ENCODE measurements at regions not wholly inside any gene's neighbourhood (a gene's known extent, or its start where the extent isn't known, plus 50 kb on each side); places are given as distances from the start of the nearest gene placed in this dataset.
A peak's percentile ranks its signal among the peaks of the same experiment; 100 is the strongest.

- H3K27ac ChIP-seq (ENCODE audit: low read depth, low read length): peak overlapping the region; percentile 99
- Mint-ChIP-seq H3K36me3 (ENCODE audit: low read depth, unreplicated experiment) (no peaks in the 10 kb centered on the region), H3K27ac (ENCODE audit: unreplicated experiment) (peak overlapping the region; percentile 85), H3K9me3 (ENCODE audit: unreplicated experiment) (no peaks in the 10 kb centered on the region), H3K4me3 (ENCODE audit: unreplicated experiment) (peak overlapping the region; percentile 2), H3K4me1 (ENCODE audit: low read depth, unreplicated experiment) (peaks cover 53% of the 10 kb centered on the region), H3K27me3 (ENCODE audit: low read depth, unreplicated experiment) (no peaks in the 10 kb centered on the region)
- no peak overlapping the region for H2AFZ ChIP-seq (ENCODE audit: low read depth, low read length)
- H4K20me1 ChIP-seq (ENCODE audit: insufficient read depth, low read length): no peaks in the 10 kb centered on the region
- H3K27me3 ChIP-seq (ENCODE audit: insufficient read depth, low read length): no peaks in the 10 kb centered on the region
- peak overlapping the region; percentile 79 for H3K4me2 ChIP-seq (ENCODE audit: low read length)
- H3K79me2 ChIP-seq (ENCODE audit: insufficient read depth, low read length): peaks cover 9% of the 10 kb centered on the region
- TF ChIP-seq, protein P1, sequence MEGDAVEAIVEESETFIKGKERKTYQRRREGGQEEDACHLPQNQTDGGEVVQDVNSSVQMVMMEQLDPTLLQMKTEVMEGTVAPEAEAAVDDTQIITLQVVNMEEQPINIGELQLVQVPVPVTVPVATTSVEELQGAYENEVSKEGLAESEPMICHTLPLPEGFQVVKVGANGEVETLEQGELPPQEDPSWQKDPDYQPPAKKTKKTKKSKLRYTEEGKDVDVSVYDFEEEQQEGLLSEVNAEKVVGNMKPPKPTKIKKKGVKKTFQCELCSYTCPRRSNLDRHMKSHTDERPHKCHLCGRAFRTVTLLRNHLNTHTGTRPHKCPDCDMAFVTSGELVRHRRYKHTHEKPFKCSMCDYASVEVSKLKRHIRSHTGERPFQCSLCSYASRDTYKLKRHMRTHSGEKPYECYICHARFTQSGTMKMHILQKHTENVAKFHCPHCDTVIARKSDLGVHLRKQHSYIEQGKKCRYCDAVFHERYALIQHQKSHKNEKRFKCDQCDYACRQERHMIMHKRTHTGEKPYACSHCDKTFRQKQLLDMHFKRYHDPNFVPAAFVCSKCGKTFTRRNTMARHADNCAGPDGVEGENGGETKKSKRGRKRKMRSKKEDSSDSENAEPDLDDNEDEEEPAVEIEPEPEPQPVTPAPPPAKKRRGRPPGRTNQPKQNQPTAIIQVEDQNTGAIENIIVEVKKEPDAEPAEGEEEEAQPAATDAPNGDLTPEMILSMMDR (IDR thresholded peaks at IDR 0.05; ENCODE audit: insufficient read depth, low read depth, low read length): no peak
- no peak for TF ChIP-seq EZH2 (IDR thresholded peaks at IDR 0.05; ENCODE audit: insufficient read depth, low read length)
- peaks cover 63% of the 10 kb centered on the region for H3K4me1 ChIP-seq (ENCODE audit: insufficient read depth, low read length)
- DNase-seq (ENCODE audit: low read depth) (no peak), FAIRE-seq (no peak)
- H3K9me3 ChIP-seq (ENCODE audit: insufficient read depth, low read depth, low read length): no peaks in the 10 kb centered on the region
- no peaks in the 10 kb centered on the region for H3K36me3 ChIP-seq (ENCODE audit: insufficient read depth, low read length)
- peak overlapping the region; percentile 22 for H3K4me3 ChIP-seq (ENCODE audit: insufficient read depth, low read depth, low read length)
- peak overlapping the region; percentile 87 for H3K9ac ChIP-seq (ENCODE audit: low read length)
Observed at GRCh38 chr7:22563032-22563501, 63.1 kb upstream of the STEAP1B start.

GRCh38 chr7:22561895-22562593 is 62.1 kb upstream of the STEAP1B start:
- no peaks in the 10 kb centered on the region for H3K36me3 ChIP-seq (ENCODE audit: insufficient read depth, low read length)
- peak overlapping the region; percentile 99 for H3K27ac ChIP-seq (ENCODE audit: low read depth, low read length)
- TF ChIP-seq, protein P1 (IDR thresholded peaks at IDR 0.05; ENCODE audit: insufficient read depth, low read depth, low read length): no peak
- TF ChIP-seq EZH2 (IDR thresholded peaks at IDR 0.05; ENCODE audit: insufficient read depth, low read length): no peak
- Mint-ChIP-seq H3K36me3 (ENCODE audit: low read depth, unreplicated experiment) (no peaks in the 10 kb centered on the region), H3K9me3 (ENCODE audit: unreplicated experiment) (no peaks in the 10 kb centered on the region), H3K27me3 (ENCODE audit: low read depth, unreplicated experiment) (no peaks in the 10 kb centered on the region), H3K4me3 (ENCODE audit: unreplicated experiment) (no peak overlapping the region), H3K27ac (ENCODE audit: unreplicated experiment) (peak overlapping the region; percentile 98), H3K4me1 (ENCODE audit: low read depth, unreplicated experiment) (peaks cover 53% of the 10 kb centered on the region)
- no peaks in the 10 kb centered on the region for H3K9me3 ChIP-seq (ENCODE audit: insufficient read depth, low read depth, low read length)
- peaks cover 2% of the 10 kb centered on the region for H3K79me2 ChIP-seq (ENCODE audit: insufficient read depth, low read length)
- peak overlapping the region; percentile 87 for H3K9ac ChIP-seq (ENCODE audit: low read length)
- no peak for FAIRE-seq
- peak overlapping the region; percentile 41 for H3K4me3 ChIP-seq (ENCODE audit: insufficient read depth, low read depth, low read length)
- peak; percentile 54 for DNase-seq (ENCODE audit: low read depth)
- H4K20me1 ChIP-seq (ENCODE audit: insufficient read depth, low read length): no peaks in the 10 kb centered on the region
- no peaks in the 10 kb centered on the region for H3K27me3 ChIP-seq (ENCODE audit: insufficient read depth, low read length)
- peaks cover 63% of the 10 kb centered on the region for H3K4me1 ChIP-seq (ENCODE audit: insufficient read depth, low read length)
- no peak overlapping the region for H2AFZ ChIP-seq (ENCODE audit: low read depth, low read length)
- H3K4me2 ChIP-seq (ENCODE audit: low read length): peak overlapping the region; percentile 79

- peaks cover 62% of the 10 kb centered on the region for H3K4me1 ChIP-seq (ENCODE audit: insufficient read depth, low read length)
- peak; percentile 100 for DNase-seq (ENCODE audit: low read depth)
- peak overlapping the region; percentile 99 for H3K27ac ChIP-seq (ENCODE audit: low read depth, low read length)
- Mint-ChIP-seq H3K4me1 (ENCODE audit: low read depth, unreplicated experiment) (peaks cover 52% of the 10 kb centered on the region), H3K4me3 (ENCODE audit: unreplicated experiment) (peak overlapping the region; percentile 57), H3K27ac (ENCODE audit: unreplicated experiment) (peak overlapping the region; percentile 98), H3K36me3 (ENCODE audit: low read depth, unreplicated experiment) (no peaks in the 10 kb centered on the region), H3K9me3 (ENCODE audit: unreplicated experiment) (no peaks in the 10 kb centered on the region), H3K27me3 (ENCODE audit: low read depth, unreplicated experiment) (no peaks in the 10 kb centered on the region)
- peak overlapping the region; percentile 87 for H3K9ac ChIP-seq (ENCODE audit: low read length)
- no peaks in the 10 kb centered on the region for H3K9me3 ChIP-seq (ENCODE audit: insufficient read depth, low read depth, low read length)
- FAIRE-seq: peak; percentile 83
- no peaks in the 10 kb centered on the region for H4K20me1 ChIP-seq (ENCODE audit: insufficient read depth, low read length)
- H3K27me3 ChIP-seq (ENCODE audit: insufficient read depth, low read length): no peaks in the 10 kb centered on the region
- peak overlapping the region; percentile 41 for H3K4me3 ChIP-seq (ENCODE audit: insufficient read depth, low read depth, low read length)
- no peaks in the 10 kb centered on the region for H3K36me3 ChIP-seq (ENCODE audit: insufficient read depth, low read length)
- H3K79me2 ChIP-seq (ENCODE audit: insufficient read depth, low read length): no peaks in the 10 kb centered on the region
- H3K4me2 ChIP-seq (ENCODE audit: low read length): peak overlapping the region; percentile 79
- TF ChIP-seq, protein P1 (IDR thresholded peaks at IDR 0.05; ENCODE audit: insufficient read depth, low read depth, low read length): no peak
- no peak for TF ChIP-seq EZH2 (IDR thresholded peaks at IDR 0.05; ENCODE audit: insufficient read depth, low read length)
- no peak overlapping the region for H2AFZ ChIP-seq (ENCODE audit: low read depth, low read length)
Observed at GRCh38 chr7:22561321-22561811, 61.4 kb upstream of the STEAP1B start.
